K562 (cell line): ENCODE measurements at regions not wholly inside any gene's neighbourhood (a gene's known extent, or its start where the extent isn't known, plus 50 kb on each side); places are given as distances from the start of the nearest gene placed in this dataset.

Source experiments
- ATAC-seq: fragments of 200-7000 bp; cut with Tn5 transposase; 3 replicates; pipeline ENCODE4 v1.9.1; 2020; ENCODE audit warnings: moderate library complexity
- BruUV-seq: library from RNA; stranded (reverse); fragments of 400-500 nt; replicated peaks from 2 replicates; lab custom pipeline; 2021; lab: Mats Ljungman, UMichigan
- CTCF ChIA-PET: fragments of 300-600 bp; formaldehyde crosslinking; extraction: SDS; loops from one replicate; lab custom pipeline; 2021; ENCODE audit warnings: low intra/inter-chr PET ratio; lab: Yijun Ruan, JAX
- POLR2A ChIA-PET: fragments of 300-600, 350-650 bp; sonication (Branson Sonifier 250); formaldehyde crosslinking; extraction: SDS; loops from one replicate; lab custom pipeline; 2021; ENCODE audit warnings: antibody characterized with exemption, inconsistent platforms; lab: Yijun Ruan, JAX
- DNase-seq, 4 experiments: peaks; one replicate each; pipeline versions ENCODE4 v3.0.0 to v3.0.0-alpha.2; 2011 to 2018; ENCODE audit warnings: low spot score in 3 of 4, mixed read lengths in 3 of 4; ENCODE audit errors: extremely low read depth in 1 of 4
- FAIRE-seq: peaks from 2 replicates; lab custom pipeline; 2011; peaks lifted over from hg19 to GRCh38; lab: Jason Lieb, UNC
- H2AFZ ChIP-seq: 2 replicates; pipeline ENCODE4 v1.6.0; 2011; ENCODE audit warnings: low read depth, low read length, control low read depth, inconsistent platforms
- H3K27ac ChIP-seq: fragments of 200-600 bp; 3 replicates; pipeline ENCODE4 v1.8.0; 2011; ENCODE audit warnings: low read depth, mild to moderate bottlenecking, control low read depth, inconsistent platforms, low read length, moderate library complexity, mixed read lengths; ENCODE audit errors: extremely low read depth
- H3K27me3 ChIP-seq, 2 experiments: fragments of 300-600 bp in 1 of 2; 2 replicates in 1 of 2; 3 replicates in 1 of 2; pipeline versions ENCODE4 v1.6.0 to v1.8.0; 2011; ENCODE audit warnings: inconsistent platforms in 2 of 2, low read length in 2 of 2, mild to moderate bottlenecking in 1 of 2, mixed read lengths in 1 of 2, moderate library complexity in 1 of 2; ENCODE audit not compliant: control insufficient read depth in 2 of 2, insufficient read depth in 2 of 2
- H3K36me3 ChIP-seq: fragments of 300-600 bp; 3 replicates; pipeline ENCODE4 v1.8.0; 2011; ENCODE audit warnings: mild to moderate bottlenecking, low read length, inconsistent platforms; ENCODE audit not compliant: control insufficient read depth, insufficient read depth
- H3K4me1 ChIP-seq, 2 experiments: fragments of 200-600 bp in 1 of 2; replicated peaks in 1 of 2; 2 replicates in 1 of 2; 3 replicates in 1 of 2; pipeline versions ENCODE4 v1.5.1 to v1.8.0; 2011; ENCODE audit warnings: inconsistent platforms in 2 of 2, low read length in 2 of 2, mild to moderate bottlenecking in 1 of 2, mixed read lengths in 1 of 2, moderate library complexity in 1 of 2; ENCODE audit not compliant: control insufficient read depth in 2 of 2, insufficient read depth in 2 of 2
- H3K4me2 ChIP-seq: 2 replicates; pipeline ENCODE4 v1.6.1; 2011; ENCODE audit warnings: low read length, control low read depth, inconsistent platforms, mixed read lengths; ENCODE audit not compliant: insufficient read depth
- H3K4me3 ChIP-seq: fragments of 200-600 bp; sonication (generic), shearing (Covaris generic); 2 replicates; pipeline ENCODE4 v1.5.1; 2016; ENCODE audit warnings: control low read depth, inconsistent platforms
- H3K79me2 ChIP-seq: fragments of 200-600 bp; 3 replicates; pipeline ENCODE4 v1.8.0; 2011; ENCODE audit warnings: low read length, inconsistent platforms; ENCODE audit not compliant: control insufficient read depth, insufficient read depth
- H3K9ac ChIP-seq, 2 experiments: 2 replicates each; pipeline versions ENCODE4 v1.6.0 to v1.6.1; 2011; ENCODE audit warnings: low read depth in 2 of 2, low read length in 2 of 2, control low read depth in 1 of 2, inconsistent platforms in 1 of 2, mild to moderate bottlenecking in 1 of 2, mixed read lengths in 1 of 2; ENCODE audit not compliant: insufficient read depth in 1 of 2
- H3K9me1 ChIP-seq: one replicate; pipeline ENCODE4 v1.6.0; 2011; ENCODE audit warnings: inconsistent platforms, mild to moderate bottlenecking, low read length, moderate library complexity; ENCODE audit not compliant: control insufficient read depth, insufficient read depth
- H3K9me3 ChIP-seq: replicated peaks from 2 replicates; pipeline ENCODE4 v1.5.1; 2011; ENCODE audit warnings: low read depth, low read length, inconsistent platforms; ENCODE audit not compliant: control insufficient read depth, insufficient read depth
- H4K20me1 ChIP-seq: replicated peaks from 2 replicates; pipeline ENCODE4 v1.6.1; 2011; ENCODE audit warnings: low read length, inconsistent platforms, mixed read lengths; ENCODE audit not compliant: control insufficient read depth, insufficient read depth
- BACH1 ChIP-seq: fragments of 200-800 bp; sonication (Bioruptor generic); IDR thresholded peaks from 2 replicates; pipeline ENCODE4 v1.6.1; 2016; ENCODE audit warnings: missing genetic modification characterization, missing compliant biosample characterization
- GTF2F1 ChIP-seq: IDR thresholded peaks from 2 replicates; pipeline ENCODE4 v1.6.1; 2011; ENCODE audit warnings: low read depth, low read length, improper control_type of control experiment
- SRF ChIP-seq, 2 experiments: fragments of 250-450, 450-650 bp in 1 of 2; sonication (Bioruptor Pico) in 1 of 2; sonication (generic) in 1 of 2; formaldehyde crosslinking; IDR thresholded peaks; 2 replicates each; pipeline versions ENCODE4 v1.5.0 to v1.5.1; 2020 to 2022; ENCODE audit warnings: mild to moderate bottlenecking in 1 of 2, missing genetic modification reagents in 1 of 2
- ZNF212 ChIP-seq: fragments of 450-650 bp; formaldehyde crosslinking; IDR thresholded peaks from 2 replicates; pipeline ENCODE4 v1.4.0; 2020; ENCODE audit warnings: mild to moderate bottlenecking
- WGBS: fragments of 100-300 bp; shearing (Covaris generic); methylation state at CpG from one replicate; pipeline ENCODE4 v1.1.6; 2016; ENCODE audit warnings: low coverage, mixed read lengths; ENCODE audit not compliant: insufficient coverage; ENCODE audit errors: missing lambda C conversion rate; 5-methylcytosine and 5-hydroxymethylcytosine counted together
- in situ Hi-C: fragments of 300-500 bp; cut with MboI; formaldehyde crosslinking; loops from 4 replicates; pipeline ENCODE4 v1.15.0; 2018; ENCODE audit warnings: inconsistent platforms, mixed read lengths
- intact Hi-C: fragments of 100-400 bp; cut with micrococcal nuclease; formaldehyde crosslinking; loops from 2 replicates; pipeline ENCODE4 v1.14.2; 2022
- TF ChIP-seq, protein P1 (sequence below), 3 experiments: fragments of 200-800 bp in 1 of 3; fragments of 250-450 bp in 1 of 3; fragments of 450-650 bp in 1 of 3; sonication (Bioruptor Pico) in 1 of 3; sonication (Bioruptor generic) in 1 of 3; formaldehyde crosslinking in 1 of 3; IDR thresholded peaks; 2 replicates each; pipeline versions ENCODE4 v1.6.1 to v1.8.0; 2016 to 2022; ENCODE audit warnings: mild to moderate bottlenecking in 2 of 3, missing genetic modification characterization in 2 of 3, missing compliant biosample characterization in 1 of 3, moderate library complexity in 1 of 3

DNA sequence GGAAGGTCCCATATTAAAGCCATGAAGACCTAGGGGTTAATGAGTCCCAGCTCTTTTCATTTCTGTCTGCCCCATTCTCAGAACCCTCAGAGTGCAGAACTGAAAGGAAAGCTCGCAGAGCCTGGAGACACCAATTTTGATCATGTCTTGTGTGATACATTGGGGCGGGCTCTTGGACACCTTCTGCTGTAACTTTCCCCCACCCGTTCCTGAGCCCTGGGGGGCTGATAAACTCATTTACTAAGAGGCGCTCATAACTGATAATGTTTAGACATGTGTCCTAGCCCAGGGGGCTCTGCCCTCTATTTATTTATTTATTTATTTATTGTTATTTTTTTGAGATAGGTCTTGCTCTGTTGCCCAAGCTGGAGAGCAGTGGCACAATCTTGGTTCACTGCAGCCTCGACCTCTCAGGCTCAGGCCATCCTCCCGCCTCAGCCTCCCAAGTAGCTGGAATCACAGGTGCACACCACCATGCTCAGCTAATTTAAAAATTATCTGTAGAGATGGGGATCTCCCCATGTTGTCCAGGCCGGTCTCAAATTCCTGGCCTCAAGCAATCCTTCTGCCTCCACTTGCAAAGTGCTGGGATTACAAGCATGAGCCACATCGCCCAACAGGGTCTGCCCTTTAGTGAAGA, 72.4 kb upstream of the HAAO start:
- H3K79me2 ChIP-seq, result no peaks in the 10 kb centered on the region
- DNase-seq, result no peak
- ChIA-PET CTCF (no interaction called here), POLR2A (no interaction called here)
- H2AFZ ChIP-seq, result peak overlapping the region; percentile 21; the same call in 1 of the 2 replicates
- peaks cover 8% of the 10 kb centered on the region for H3K9me3 ChIP-seq
- intact Hi-C loops (no loop called here), in situ Hi-C loops (no loop called here)
- no peak overlapping the region for H3K27ac ChIP-seq
- H3K27me3 ChIP-seq, result no peaks in the 10 kb centered on the region
- peaks cover 0 to 11% of the 10 kb centered on the region in 2 experiments; a peak in 3 of 5 replicates for H3K4me1 ChIP-seq
- H3K4me2 ChIP-seq, result no peak overlapping the region
- H3K4me3 ChIP-seq, result no peak overlapping the region
- no peaks in the 10 kb centered on the region for H3K36me3 ChIP-seq
- H4K20me1 ChIP-seq, result no peaks in the 10 kb centered on the region
- WGBS, result 66% methylated on average over 8 of the region's 8 CpGs
- TF ChIP-seq BACH1 (tag) (no peak), SRF (CRISPR knock-in tag; IDR thresholded peaks at IDR 0.05) (no peak), GTF2F1 (no peak), ZNF212 (CRISPR knock-in tag) (no peak)
- TF ChIP-seq, protein P1, sequence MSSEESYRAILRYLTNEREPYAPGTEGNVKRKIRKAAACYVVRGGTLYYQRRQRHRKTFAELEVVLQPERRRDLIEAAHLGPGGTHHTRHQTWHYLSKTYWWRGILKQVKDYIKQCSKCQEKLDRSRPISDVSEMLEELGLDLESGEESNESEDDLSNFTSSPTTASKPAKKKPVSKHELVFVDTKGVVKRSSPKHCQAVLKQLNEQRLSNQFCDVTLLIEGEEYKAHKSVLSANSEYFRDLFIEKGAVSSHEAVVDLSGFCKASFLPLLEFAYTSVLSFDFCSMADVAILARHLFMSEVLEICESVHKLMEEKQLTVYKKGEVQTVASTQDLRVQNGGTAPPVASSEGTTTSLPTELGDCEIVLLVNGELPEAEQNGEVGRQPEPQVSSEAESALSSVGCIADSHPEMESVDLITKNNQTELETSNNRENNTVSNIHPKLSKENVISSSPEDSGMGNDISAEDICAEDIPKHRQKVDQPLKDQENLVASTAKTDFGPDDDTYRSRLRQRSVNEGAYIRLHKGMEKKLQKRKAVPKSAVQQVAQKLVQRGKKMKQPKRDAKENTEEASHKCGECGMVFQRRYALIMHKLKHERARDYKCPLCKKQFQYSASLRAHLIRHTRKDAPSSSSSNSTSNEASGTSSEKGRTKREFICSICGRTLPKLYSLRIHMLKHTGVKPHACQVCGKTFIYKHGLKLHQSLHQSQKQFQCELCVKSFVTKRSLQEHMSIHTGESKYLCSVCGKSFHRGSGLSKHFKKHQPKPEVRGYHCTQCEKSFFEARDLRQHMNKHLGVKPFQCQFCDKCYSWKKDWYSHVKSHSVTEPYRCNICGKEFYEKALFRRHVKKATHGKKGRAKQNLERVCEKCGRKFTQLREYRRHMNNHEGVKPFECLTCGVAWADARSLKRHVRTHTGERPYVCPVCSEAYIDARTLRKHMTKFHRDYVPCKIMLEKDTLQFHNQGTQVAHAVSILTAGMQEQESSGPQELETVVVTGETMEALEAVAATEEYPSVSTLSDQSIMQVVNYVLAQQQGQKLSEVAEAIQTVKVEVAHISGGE (CRISPR knock-in tag; IDR thresholded peaks at IDR 0.05), result no peak
- no peak for FAIRE-seq
- no TSS peak for BruUV-seq
- ATAC-seq, result no peak
- no peak overlapping the region for H3K9ac ChIP-seq
- H3K9me1 ChIP-seq, result no peaks in the 10 kb centered on the region
